Keratinocyte (primary cell): ENCODE measurements at regions not wholly inside any gene's neighbourhood (a gene's known extent, or its start where the extent isn't known, plus 50 kb on each side); places are given as distances from the start of the nearest gene placed in this dataset.
"Not testable (repeated sequence)": the region's sequence is repeated elsewhere in the genome, so short reads cannot be mapped to it uniquely, and the experiment has no call there.

Experiments used
- DNase-seq: peaks from one replicate; pipeline ENCODE4 v3.0.0-alpha.2; 2011; ENCODE audit warnings: low read depth, missing footprints, low spot score
- FAIRE-seq: peaks from 2 replicates; lab custom pipeline; 2011; peaks lifted over from hg19 to GRCh38; lab: Jason Lieb, UNC
- H2AFZ ChIP-seq: 2 replicates; pipeline ENCODE4 v1.6.0; 2012; ENCODE audit warnings: low read length, control low read depth, inconsistent platforms; ENCODE audit not compliant: control insufficient read depth
- H3K27ac ChIP-seq: 2 replicates; pipeline ENCODE4 v1.5.1; 2011; ENCODE audit warnings: low read length; ENCODE audit not compliant: control insufficient read depth, insufficient read depth
- H3K27me3 ChIP-seq: 3 replicates; pipeline ENCODE4 v1.6.0; 2011; ENCODE audit warnings: low read length; ENCODE audit not compliant: control insufficient read depth, insufficient read depth; ENCODE audit errors: extremely low read depth
- H3K36me3 ChIP-seq, 2 experiments: 2 replicates in 1 of 2; 3 replicates in 1 of 2; pipeline ENCODE4 v1.5.1; 2011; ENCODE audit warnings: low read length in 2 of 2, mild to moderate bottlenecking in 1 of 2; ENCODE audit not compliant: control insufficient read depth in 2 of 2, insufficient read depth in 2 of 2; ENCODE audit errors: extremely low read depth in 1 of 2
- H3K4me1 ChIP-seq: 3 replicates; pipeline ENCODE4 v1.5.1; 2011; ENCODE audit warnings: low read length; ENCODE audit not compliant: control insufficient read depth, insufficient read depth; ENCODE audit errors: extremely low read depth
- H3K4me2 ChIP-seq: 3 replicates; pipeline ENCODE4 v1.6.0; 2011; ENCODE audit warnings: low read depth, low read length; ENCODE audit not compliant: control insufficient read depth, insufficient read depth; ENCODE audit errors: extremely low read depth
- H3K4me3 ChIP-seq, 3 experiments: fragments of 200-600 bp in 1 of 3; sonication (generic) in 1 of 3; 2 replicates in 2 of 3; 3 replicates in 1 of 3; pipeline ENCODE4 v1.5.1; 2011 to 2016; ENCODE audit warnings: low read length in 3 of 3, mild to moderate bottlenecking in 3 of 3, control low read depth in 2 of 3, inconsistent platforms in 1 of 3, low read depth in 1 of 3, mixed read lengths in 1 of 3, mixed run types in 1 of 3, moderate library complexity in 1 of 3; ENCODE audit not compliant: control insufficient read depth in 2 of 3, insufficient read depth in 2 of 3; ENCODE audit errors: extremely low read depth in 1 of 3
- H3K79me2 ChIP-seq: 2 replicates; pipeline ENCODE4 v1.6.0; 2012; ENCODE audit warnings: low read length; ENCODE audit not compliant: control insufficient read depth, insufficient read depth
- H3K9ac ChIP-seq: 3 replicates; pipeline ENCODE4 v1.6.0; 2011; ENCODE audit warnings: low read length; ENCODE audit not compliant: control insufficient read depth, insufficient read depth; ENCODE audit errors: extremely low read depth
- H3K9me1 ChIP-seq: 3 replicates; pipeline ENCODE4 v1.6.0; 2011; ENCODE audit warnings: low read length; ENCODE audit not compliant: control insufficient read depth, insufficient read depth; ENCODE audit errors: extremely low read depth
- H3K9me3 ChIP-seq: 2 replicates; pipeline ENCODE4 v1.5.1; 2012; ENCODE audit warnings: low read depth, low read length; ENCODE audit not compliant: control insufficient read depth
- H4K20me1 ChIP-seq: 3 replicates; pipeline ENCODE4 v1.6.0; 2011; ENCODE audit warnings: low read length; ENCODE audit not compliant: control insufficient read depth, insufficient read depth; ENCODE audit errors: extremely low read depth
- EZH2 ChIP-seq: IDR thresholded peaks from one replicate; pipeline ENCODE4 v1.6.1; 2012; ENCODE audit warnings: inconsistent platforms, mild to moderate bottlenecking, low read length, moderate library complexity
- dilution Hi-C: fragments of 300-500 bp; cut with MboI; formaldehyde crosslinking; loops from one replicate; pipeline ENCODE4 v1.7.0; 2020; ENCODE audit warnings: low sequenced_read_pairs; ENCODE audit not compliant: extremely low pct_ligation_motif_present
- TF ChIP-seq, protein P1 (sequence below), 3 experiments: IDR thresholded peaks in 1 of 3; conservative IDR thresholded peaks in 1 of 3; optimal IDR thresholded peaks in 1 of 3; 2 replicates in 2 of 3; 3 replicates in 1 of 3; pipeline versions ENCODE3 to v1.5.1; 2011; ENCODE audit warnings: low read length in 3 of 3, mild to moderate bottlenecking in 3 of 3, moderate library complexity in 2 of 3, control low read depth in 1 of 3, inconsistent platforms in 1 of 3; ENCODE audit not compliant: insufficient read depth in 2 of 3; ENCODE audit errors: extremely low read depth in 1 of 3

DNA sequence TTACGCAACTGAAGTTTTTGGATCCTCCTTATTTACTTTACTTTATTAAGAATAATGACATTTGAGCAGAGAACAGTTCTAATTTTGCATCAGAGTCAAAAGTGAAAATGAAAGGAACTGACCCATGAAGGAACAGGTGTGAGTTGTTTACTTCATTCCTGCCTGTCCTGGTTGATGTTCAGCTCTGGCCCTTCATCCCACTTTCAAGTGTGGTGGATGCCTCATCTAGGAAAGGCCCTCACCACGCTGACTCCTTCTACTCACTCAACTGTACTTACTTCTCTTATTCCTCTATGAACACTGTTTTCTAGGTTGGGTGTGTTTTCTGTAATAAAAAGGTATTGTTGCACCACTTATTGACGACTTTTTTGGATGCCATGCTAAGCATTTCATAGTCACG, 61.8 kb upstream of the PLEKHG4B start:
- peaks cover 5% of the 10 kb centered on the region for H3K27me3 ChIP-seq

DNA sequence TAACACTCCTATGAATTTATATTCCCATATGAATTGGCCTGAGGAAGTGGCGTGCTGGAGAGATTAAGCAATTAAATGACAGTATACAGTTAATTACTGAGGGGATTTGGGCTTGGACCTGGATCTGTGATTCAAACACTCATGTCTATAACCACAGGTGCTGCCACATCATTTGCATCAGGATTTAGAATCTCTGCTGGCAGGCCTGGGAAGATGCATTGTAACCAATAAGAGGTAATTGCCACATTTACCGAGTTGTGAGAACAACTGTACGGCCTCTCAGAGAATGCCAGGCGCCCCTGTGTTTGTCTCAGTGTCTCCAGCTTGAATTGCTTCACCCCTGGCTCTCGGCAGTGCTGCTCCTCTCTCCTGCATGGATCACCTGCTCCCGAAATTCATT, 61.4 kb upstream of the PLEKHG4B start:
- not testable (repeated sequence) for H4K20me1 ChIP-seq

More for the DNA sequence above, 61.8 kb upstream of the PLEKHG4B start:
- TF ChIP-seq EZH2 = no peak
- TF ChIP-seq, protein P1, sequence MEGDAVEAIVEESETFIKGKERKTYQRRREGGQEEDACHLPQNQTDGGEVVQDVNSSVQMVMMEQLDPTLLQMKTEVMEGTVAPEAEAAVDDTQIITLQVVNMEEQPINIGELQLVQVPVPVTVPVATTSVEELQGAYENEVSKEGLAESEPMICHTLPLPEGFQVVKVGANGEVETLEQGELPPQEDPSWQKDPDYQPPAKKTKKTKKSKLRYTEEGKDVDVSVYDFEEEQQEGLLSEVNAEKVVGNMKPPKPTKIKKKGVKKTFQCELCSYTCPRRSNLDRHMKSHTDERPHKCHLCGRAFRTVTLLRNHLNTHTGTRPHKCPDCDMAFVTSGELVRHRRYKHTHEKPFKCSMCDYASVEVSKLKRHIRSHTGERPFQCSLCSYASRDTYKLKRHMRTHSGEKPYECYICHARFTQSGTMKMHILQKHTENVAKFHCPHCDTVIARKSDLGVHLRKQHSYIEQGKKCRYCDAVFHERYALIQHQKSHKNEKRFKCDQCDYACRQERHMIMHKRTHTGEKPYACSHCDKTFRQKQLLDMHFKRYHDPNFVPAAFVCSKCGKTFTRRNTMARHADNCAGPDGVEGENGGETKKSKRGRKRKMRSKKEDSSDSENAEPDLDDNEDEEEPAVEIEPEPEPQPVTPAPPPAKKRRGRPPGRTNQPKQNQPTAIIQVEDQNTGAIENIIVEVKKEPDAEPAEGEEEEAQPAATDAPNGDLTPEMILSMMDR (optimal IDR thresholded peaks at IDR 0.05 in 1 of 3, IDR thresholded peaks at IDR 0.05 in 1 of 3, conservative IDR thresholded peaks at IDR 0.05 in 1 of 3; ENCODE audit: extremely low read depth in 1 of 3, insufficient read depth in 2 of 3, low read length in 3 of 3) = no peak
- Histone ChIP-seq H3K4me3 (no peak overlapping the region), H2AFZ (no peak overlapping the region), H3K4me2 (no peak overlapping the region), H3K4me1 (no peaks in the 10 kb centered on the region), H3K9me1 (no peaks in the 10 kb centered on the region), H4K20me1 (no peaks in the 10 kb centered on the region), H3K9me3 (no peaks in the 10 kb centered on the region), H3K79me2 (no peaks in the 10 kb centered on the region), H3K9ac (no peak overlapping the region), H3K36me3 (no peaks in the 10 kb centered on the region), H3K27ac (no peak overlapping the region)
- DNase-seq (no peak), FAIRE-seq (no peak)
- dilution Hi-C loops = no loop called here

DNA sequence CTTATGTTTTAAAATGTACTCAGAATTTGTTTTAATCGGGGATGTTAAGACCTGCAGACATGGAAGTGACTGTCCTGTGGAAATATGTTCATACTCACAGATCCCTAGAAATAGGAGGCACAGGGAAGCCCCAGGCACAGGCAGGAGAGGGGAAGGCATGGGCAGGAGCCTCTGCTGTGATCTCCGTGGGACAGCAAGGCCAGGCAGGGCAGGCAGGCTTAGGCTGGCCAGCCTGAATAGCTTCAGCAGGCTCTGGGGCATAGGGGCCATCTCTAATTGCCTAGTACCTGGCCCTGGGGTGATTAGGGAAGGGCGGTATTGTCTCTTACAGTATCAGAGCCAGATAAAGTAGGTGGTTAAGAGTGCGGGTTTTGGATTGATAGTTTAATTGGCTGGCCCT, 59.8 kb upstream of the PLEKHG4B start:
- dilution Hi-C loops = no loop called here
- no peak for FAIRE-seq

More for the DNA sequence above, 61.4 kb upstream of the PLEKHG4B start:
- H3K9me1 ChIP-seq, H3K79me2 ChIP-seq, FAIRE-seq, H2AFZ ChIP-seq, H3K36me3 ChIP-seq, DNase-seq, H3K4me1 ChIP-seq, H3K9ac ChIP-seq, H3K9me3 ChIP-seq, dilution Hi-C loops, H3K4me3 ChIP-seq, H3K27me3 ChIP-seq, H3K27ac ChIP-seq, H3K4me2 ChIP-seq: not testable (repeated sequence)

DNA sequence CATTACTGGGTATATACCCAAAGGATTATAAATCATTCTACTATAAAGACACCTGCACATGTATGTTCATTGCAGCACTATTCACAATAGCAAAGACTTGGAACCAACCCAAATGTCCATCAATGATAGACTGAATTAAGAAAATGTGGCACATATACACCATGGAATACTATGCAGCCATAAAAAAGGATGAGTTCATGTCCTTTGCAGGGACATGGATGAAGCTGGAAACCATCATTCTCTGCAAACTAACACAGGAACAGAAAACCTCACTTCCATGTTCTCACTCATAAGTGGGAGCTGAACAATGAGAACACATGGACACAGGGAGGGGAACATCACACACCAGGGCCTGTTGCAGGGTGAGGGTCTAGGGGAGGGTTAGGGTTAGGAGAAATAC, 56.4 kb upstream of the PLEKHG4B start:
- H3K4me3 ChIP-seq, DNase-seq, H3K9ac ChIP-seq, H3K4me2 ChIP-seq, H3K79me2 ChIP-seq, H3K9me3 ChIP-seq, H3K9me1 ChIP-seq, H4K20me1 ChIP-seq, H3K36me3 ChIP-seq, dilution Hi-C loops, FAIRE-seq, H3K27ac ChIP-seq, H2AFZ ChIP-seq, H3K4me1 ChIP-seq: not testable (repeated sequence)
- peaks cover 17% of the 10 kb centered on the region for H3K27me3 ChIP-seq

More for the DNA sequence above, 59.8 kb upstream of the PLEKHG4B start:
- Histone ChIP-seq H3K4me3 (no peak overlapping the region), H3K4me1 (no peaks in the 10 kb centered on the region), H3K36me3 (no peaks in the 10 kb centered on the region), H4K20me1 (no peaks in the 10 kb centered on the region), H3K9me3 (no peaks in the 10 kb centered on the region), H3K9ac (no peak overlapping the region), H3K79me2 (no peaks in the 10 kb centered on the region), H2AFZ (no peak overlapping the region), H3K9me1 (no peaks in the 10 kb centered on the region), H3K27ac (no peak overlapping the region), H3K27me3 (peaks cover 5% of the 10 kb centered on the region), H3K4me2 (no peak overlapping the region)
- DNase-seq = no peak
- no peak for TF ChIP-seq EZH2
- TF ChIP-seq, protein P1 (optimal IDR thresholded peaks at IDR 0.05 in 1 of 3, IDR thresholded peaks at IDR 0.05 in 1 of 3, conservative IDR thresholded peaks at IDR 0.05 in 1 of 3; ENCODE audit: extremely low read depth in 1 of 3, insufficient read depth in 2 of 3, low read length in 3 of 3) = no peak
